ENCODE measurements at regions not wholly inside any gene's neighbourhood (a gene's known extent, or its start where the extent isn't known, plus 50 kb on each side); places are given as distances from the start of the nearest gene placed in this dataset.

DNA sequence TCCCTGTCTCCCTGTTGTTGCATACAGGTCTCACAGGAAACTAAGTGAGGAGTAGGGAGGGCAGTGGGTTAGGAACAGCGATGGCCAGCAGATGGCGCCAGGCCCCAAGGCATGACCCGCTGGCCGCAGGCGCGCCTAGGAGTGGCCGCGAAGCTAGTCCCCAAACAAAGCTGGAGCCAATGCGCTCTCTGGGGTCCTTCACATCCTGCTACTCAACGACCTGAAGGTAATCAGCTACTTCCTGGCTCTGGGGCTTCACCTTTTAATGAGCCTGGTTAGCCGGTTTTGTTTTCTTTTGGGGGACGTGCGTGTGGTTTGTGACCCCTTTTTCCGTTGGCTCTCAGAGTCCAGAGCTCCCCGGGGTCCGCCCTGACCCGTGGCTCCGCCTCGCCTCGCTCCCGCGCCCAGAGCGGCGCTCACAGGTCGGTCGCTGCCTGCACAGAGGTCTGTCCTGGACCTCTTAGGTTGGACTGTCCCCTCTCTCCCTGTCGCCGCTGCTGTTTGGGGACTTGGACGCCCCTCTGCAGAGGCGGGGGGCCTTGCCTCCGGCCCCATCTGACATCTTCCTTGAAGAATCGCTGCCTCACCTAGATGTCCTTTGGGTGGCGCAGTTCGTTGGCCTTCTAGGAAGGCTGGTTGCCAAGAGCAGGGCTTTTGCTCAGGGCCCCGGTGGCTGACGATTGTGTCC lies 62.2 kb upstream of the GTF3A start (continued):
- no peak for TF ChIP-seq ZSCAN29 (CRISPR knock-in tag; conservative IDR thresholded peaks at IDR 0.05)
- TF ChIP-seq ELF4 (CRISPR knock-in tag; IDR thresholded peaks at IDR 0.05; ENCODE audit: borderline replicate concordance): no peak
- TF ChIP-seq SRSF9 (IDR thresholded peaks at IDR 0.05; ENCODE audit: borderline replicate concordance, insufficient read depth, low read depth, low read length, poor library complexity, severe bottlenecking): no peak
- no peak for TF ChIP-seq ZNF543 (CRISPR knock-in tag; IDR thresholded peaks at IDR 0.05)
- TF ChIP-seq ZNF232 (CRISPR knock-in tag; IDR thresholded peaks at IDR 0.05; ENCODE audit: borderline replicate concordance): no peak
- TF ChIP-seq, protein P1, sequence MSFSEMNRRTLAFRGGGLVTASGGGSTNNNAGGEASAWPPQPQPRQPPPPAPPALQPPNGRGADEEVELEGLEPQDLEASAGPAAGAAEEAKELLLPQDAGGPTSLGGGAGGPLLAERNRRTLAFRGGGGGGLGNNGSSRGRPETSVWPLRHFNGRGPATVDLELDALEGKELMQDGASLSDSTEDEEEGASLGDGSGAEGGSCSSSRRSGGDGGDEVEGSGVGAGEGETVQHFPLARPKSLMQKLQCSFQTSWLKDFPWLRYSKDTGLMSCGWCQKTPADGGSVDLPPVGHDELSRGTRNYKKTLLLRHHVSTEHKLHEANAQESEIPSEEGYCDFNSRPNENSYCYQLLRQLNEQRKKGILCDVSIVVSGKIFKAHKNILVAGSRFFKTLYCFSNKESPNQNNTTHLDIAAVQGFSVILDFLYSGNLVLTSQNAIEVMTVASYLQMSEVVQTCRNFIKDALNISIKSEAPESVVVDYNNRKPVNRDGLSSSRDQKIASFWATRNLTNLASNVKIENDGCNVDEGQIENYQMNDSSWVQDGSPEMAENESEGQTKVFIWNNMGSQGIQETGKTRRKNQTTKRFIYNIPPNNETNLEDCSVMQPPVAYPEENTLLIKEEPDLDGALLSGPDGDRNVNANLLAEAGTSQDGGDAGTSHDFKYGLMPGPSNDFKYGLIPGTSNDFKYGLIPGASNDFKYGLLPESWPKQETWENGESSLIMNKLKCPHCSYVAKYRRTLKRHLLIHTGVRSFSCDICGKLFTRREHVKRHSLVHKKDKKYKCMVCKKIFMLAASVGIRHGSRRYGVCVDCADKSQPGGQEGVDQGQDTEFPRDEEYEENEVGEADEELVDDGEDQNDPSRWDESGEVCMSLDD (CRISPR knock-in tag; IDR thresholded peaks at IDR 0.05; ENCODE audit: borderline replicate concordance): no peak
- TF ChIP-seq ZNF775 (CRISPR knock-in tag; IDR thresholded peaks at IDR 0.05; ENCODE audit: borderline replicate concordance): no peak
- TF ChIP-seq, protein P2, sequence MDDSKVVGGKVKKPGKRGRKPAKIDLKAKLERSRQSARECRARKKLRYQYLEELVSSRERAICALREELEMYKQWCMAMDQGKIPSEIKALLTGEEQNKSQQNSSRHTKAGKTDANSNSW (CRISPR knock-in tag; IDR thresholded peaks at IDR 0.05; ENCODE audit: borderline replicate concordance): no peak; the same call in 1 of the 2 replicates
- no peak for TF ChIP-seq GZF1 (CRISPR knock-in tag; IDR thresholded peaks at IDR 0.05)
- no peak for TF ChIP-seq FOXK2 (IDR thresholded peaks at IDR 0.05)
- TF ChIP-seq, protein P3, sequence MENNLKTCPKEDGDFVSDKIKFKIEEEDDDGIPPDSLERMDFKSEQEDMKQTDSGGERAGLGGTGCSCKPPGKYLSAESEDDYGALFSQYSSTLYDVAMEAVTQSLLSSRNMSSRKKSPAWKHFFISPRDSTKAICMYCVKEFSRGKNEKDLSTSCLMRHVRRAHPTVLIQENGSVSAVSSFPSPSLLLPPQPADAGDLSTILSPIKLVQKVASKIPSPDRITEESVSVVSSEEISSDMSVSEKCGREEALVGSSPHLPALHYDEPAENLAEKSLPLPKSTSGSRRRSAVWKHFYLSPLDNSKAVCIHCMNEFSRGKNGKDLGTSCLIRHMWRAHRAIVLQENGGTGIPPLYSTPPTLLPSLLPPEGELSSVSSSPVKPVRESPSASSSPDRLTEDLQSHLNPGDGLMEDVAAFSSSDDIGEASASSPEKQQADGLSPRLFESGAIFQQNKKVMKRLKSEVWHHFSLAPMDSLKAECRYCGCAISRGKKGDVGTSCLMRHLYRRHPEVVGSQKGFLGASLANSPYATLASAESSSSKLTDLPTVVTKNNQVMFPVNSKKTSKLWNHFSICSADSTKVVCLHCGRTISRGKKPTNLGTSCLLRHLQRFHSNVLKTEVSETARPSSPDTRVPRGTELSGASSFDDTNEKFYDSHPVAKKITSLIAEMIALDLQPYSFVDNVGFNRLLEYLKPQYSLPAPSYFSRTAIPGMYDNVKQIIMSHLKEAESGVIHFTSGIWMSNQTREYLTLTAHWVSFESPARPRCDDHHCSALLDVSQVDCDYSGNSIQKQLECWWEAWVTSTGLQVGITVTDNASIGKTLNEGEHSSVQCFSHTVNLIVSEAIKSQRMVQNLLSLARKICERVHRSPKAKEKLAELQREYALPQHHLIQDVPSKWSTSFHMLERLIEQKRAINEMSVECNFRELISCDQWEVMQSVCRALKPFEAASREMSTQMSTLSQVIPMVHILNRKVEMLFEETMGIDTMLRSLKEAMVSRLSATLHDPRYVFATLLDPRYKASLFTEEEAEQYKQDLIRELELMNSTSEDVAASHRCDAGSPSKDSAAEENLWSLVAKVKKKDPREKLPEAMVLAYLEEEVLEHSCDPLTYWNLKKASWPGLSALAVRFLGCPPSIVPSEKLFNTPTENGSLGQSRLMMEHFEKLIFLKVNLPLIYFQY (CRISPR knock-in tag; IDR thresholded peaks at IDR 0.05; ENCODE audit: borderline replicate concordance): no peak
- TF ChIP-seq ZNF724P (CRISPR knock-in tag; IDR thresholded peaks at IDR 0.05; ENCODE audit: borderline replicate concordance): no peak
- TF ChIP-seq ZNF343 (CRISPR knock-in tag; IDR thresholded peaks at IDR 0.05): no peak
- TF ChIP-seq SAP130 (CRISPR knock-in tag; IDR thresholded peaks at IDR 0.05; ENCODE audit: low read depth): no peak
- TF ChIP-seq ZNF251 (CRISPR knock-in tag; IDR thresholded peaks at IDR 0.05): no peak
- TF ChIP-seq ZNF260 (CRISPR knock-in tag; IDR thresholded peaks at IDR 0.05; ENCODE audit: borderline replicate concordance, low read depth): no peak
- TF ChIP-seq ZNF124 (CRISPR knock-in tag; IDR thresholded peaks at IDR 0.05): no peak
- no peak for TF ChIP-seq ZNF292 (CRISPR knock-in tag; IDR thresholded peaks at IDR 0.05; ENCODE audit: borderline replicate concordance, low read depth)
- no peak for TF ChIP-seq ZNF709 (CRISPR knock-in tag; IDR thresholded peaks at IDR 0.05)
- TF ChIP-seq, protein P4, sequence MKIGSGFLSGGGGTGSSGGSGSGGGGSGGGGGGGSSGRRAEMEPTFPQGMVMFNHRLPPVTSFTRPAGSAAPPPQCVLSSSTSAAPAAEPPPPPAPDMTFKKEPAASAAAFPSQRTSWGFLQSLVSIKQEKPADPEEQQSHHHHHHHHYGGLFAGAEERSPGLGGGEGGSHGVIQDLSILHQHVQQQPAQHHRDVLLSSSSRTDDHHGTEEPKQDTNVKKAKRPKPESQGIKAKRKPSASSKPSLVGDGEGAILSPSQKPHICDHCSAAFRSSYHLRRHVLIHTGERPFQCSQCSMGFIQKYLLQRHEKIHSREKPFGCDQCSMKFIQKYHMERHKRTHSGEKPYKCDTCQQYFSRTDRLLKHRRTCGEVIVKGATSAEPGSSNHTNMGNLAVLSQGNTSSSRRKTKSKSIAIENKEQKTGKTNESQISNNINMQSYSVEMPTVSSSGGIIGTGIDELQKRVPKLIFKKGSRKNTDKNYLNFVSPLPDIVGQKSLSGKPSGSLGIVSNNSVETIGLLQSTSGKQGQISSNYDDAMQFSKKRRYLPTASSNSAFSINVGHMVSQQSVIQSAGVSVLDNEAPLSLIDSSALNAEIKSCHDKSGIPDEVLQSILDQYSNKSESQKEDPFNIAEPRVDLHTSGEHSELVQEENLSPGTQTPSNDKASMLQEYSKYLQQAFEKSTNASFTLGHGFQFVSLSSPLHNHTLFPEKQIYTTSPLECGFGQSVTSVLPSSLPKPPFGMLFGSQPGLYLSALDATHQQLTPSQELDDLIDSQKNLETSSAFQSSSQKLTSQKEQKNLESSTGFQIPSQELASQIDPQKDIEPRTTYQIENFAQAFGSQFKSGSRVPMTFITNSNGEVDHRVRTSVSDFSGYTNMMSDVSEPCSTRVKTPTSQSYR (CRISPR knock-in tag; IDR thresholded peaks at IDR 0.05; ENCODE audit: borderline replicate concordance): no peak
- TF ChIP-seq RAD51 (IDR thresholded peaks at IDR 0.05; ENCODE audit: borderline replicate concordance): no peak
